GM18517 (cell line): ENCODE measurements at regions not wholly inside any gene's neighbourhood (a gene's known extent, or its start where the extent isn't known, plus 50 kb on each side); places are given as distances from the start of the nearest gene placed in this dataset.

Experiments
- ATAC-seq: cut with Tn5 transposase; IDR thresholded peaks from one replicate; pipeline ENCODE4 v1.9.1; 2021; ENCODE audit warnings: mild to moderate bottlenecking, moderate library complexity; ENCODE audit not compliant: unreplicated experiment

- ATAC-seq, result no peak
Measured at GRCh38 chr18:32621034-32621433, 150.4 kb upstream of the GAREM1 start.

- no peak for ATAC-seq
Measured at GRCh38 chr18:32618546-32618945, 147.9 kb upstream of the GAREM1 start.

- no peak for ATAC-seq
Measured at GRCh38 chr18:32613821-32614220, 143.1 kb upstream of the GAREM1 start.

- no peak for ATAC-seq
Measured at GRCh38 chr18:32612651-32613050, 142.0 kb upstream of the GAREM1 start.

- ATAC-seq, result no peak
Measured at GRCh38 chr18:32610176-32610575, 139.5 kb upstream of the GAREM1 start.

- ATAC-seq, result no peak
Measured at GRCh38 chr18:32607816-32608215, 137.1 kb upstream of the GAREM1 start.

- no peak for ATAC-seq
Measured at GRCh38 chr18:32598144-32598543, 127.5 kb upstream of the GAREM1 start.

- ATAC-seq, result no peak
Measured at GRCh38 chr18:32596501-32596900, 125.8 kb upstream of the GAREM1 start.

GRCh38 chr18:32595832-32596231 is 125.2 kb upstream of the GAREM1 start:
- no peak for ATAC-seq

GRCh38 chr18:32588191-32588590 is 117.5 kb upstream of the GAREM1 start:
- ATAC-seq, result no peak

GRCh38 chr18:32583431-32583830 is 112.7 kb upstream of the GAREM1 start:
- ATAC-seq, result no peak

- ATAC-seq, result no peak
Measured at GRCh38 chr18:32582455-32582854, 111.8 kb upstream of the GAREM1 start.

GRCh38 chr18:32577561-32577960 is 106.9 kb upstream of the GAREM1 start:
- ATAC-seq, result no peak

- no peak for ATAC-seq
Measured at GRCh38 chr18:32576296-32576916, 105.7 kb upstream of the GAREM1 start.

- no peak for ATAC-seq
Measured at GRCh38 chr18:32566960-32567359, 96.3 kb upstream of the GAREM1 start.

- no peak for ATAC-seq
Measured at GRCh38 chr18:32553640-32554365, 83.1 kb upstream of the GAREM1 start.

GRCh38 chr18:32553174-32553573 is 82.5 kb upstream of the GAREM1 start:
- ATAC-seq, result no peak

GRCh38 chr18:32552421-32553030 is 81.8 kb upstream of the GAREM1 start:
- peak; percentile 90 for ATAC-seq

GRCh38 chr18:32550963-32551362 is 80.3 kb upstream of the GAREM1 start:
- ATAC-seq, result no peak

GRCh38 chr18:32549248-32550110 is 78.8 kb upstream of the GAREM1 start:
- peak; percentile 65 for ATAC-seq

GRCh38 chr18:32548688-32549087 is 78.0 kb upstream of the GAREM1 start:
- ATAC-seq, result no peak
